Sciatic nerve (tissue), 2 donors: ENCODE measurements at regions not wholly inside any gene's neighbourhood (a gene's known extent, or its start where the extent isn't known, plus 50 kb on each side); places are given as distances from the start of the nearest gene placed in this dataset.

Experiments used
- ATAC-seq: fragments of 200-7000 bp; cut with Tn5 transposase; one replicate; pipeline ENCODE4 v1.9.1; 2020; ENCODE audit warnings: mild to moderate bottlenecking, moderate library complexity
- DNase-seq: peaks from one replicate; pipeline ENCODE4 v3.0.0-alpha.2; 2020; ENCODE audit warnings: low spot score
- intact Hi-C: fragments of 100-400 bp; cut with DNase I; formaldehyde crosslinking; loops from one replicate; pipeline ENCODE4 v1.14.2; 2022
- donor health status: DM: no; HTN: no; CAD: no.
- donor health status: DM: no; HTN: no; CAD: no.

DNA sequence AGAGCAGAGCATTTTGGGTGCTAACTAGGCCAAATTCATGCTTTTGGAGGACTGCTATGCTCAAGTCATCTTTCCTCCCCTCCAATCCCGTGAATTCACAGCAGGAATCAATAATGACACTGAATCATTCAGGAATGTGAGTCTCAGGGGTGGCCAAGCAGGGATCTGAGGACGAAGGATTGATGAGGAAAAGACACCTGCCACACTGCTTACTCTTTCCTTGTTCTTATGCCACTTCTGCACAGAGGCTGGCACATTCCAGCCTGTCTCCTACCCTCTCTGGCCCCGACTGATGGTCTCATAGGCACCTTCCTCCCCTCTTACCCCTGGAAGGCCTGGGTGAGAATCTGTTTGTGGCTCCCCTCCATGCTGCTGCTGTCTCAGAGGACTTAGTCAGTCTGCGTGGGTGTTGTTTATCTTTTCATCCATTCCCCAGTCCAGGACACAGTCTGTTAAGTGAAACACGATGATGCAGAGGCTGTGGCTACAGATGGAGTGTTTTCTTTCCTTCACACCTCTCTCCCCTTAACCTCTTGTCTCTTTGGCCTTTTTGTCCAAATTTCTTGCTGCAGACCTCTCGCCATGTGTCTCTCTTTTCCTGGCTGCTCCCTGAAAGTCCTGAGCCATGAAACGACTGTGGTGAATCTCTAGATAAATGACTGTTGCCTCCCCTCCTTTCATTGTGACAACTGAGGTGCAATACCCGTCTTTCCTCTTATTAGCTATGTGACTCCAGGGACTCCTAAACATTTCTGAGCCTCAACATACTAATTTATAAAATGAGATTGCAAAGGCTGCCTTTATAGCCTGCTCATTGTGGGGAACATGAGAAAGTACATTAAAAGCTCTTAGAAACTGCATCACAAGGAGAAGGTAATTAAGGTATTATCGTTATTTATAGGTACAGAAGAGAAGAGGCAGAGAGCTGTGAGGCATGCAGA is 86.9 kb downstream of the RDH14 start:
- intact Hi-C loops: no loop called here
- ATAC-seq (peak; percentile 85), DNase-seq (no peak)

DNA sequence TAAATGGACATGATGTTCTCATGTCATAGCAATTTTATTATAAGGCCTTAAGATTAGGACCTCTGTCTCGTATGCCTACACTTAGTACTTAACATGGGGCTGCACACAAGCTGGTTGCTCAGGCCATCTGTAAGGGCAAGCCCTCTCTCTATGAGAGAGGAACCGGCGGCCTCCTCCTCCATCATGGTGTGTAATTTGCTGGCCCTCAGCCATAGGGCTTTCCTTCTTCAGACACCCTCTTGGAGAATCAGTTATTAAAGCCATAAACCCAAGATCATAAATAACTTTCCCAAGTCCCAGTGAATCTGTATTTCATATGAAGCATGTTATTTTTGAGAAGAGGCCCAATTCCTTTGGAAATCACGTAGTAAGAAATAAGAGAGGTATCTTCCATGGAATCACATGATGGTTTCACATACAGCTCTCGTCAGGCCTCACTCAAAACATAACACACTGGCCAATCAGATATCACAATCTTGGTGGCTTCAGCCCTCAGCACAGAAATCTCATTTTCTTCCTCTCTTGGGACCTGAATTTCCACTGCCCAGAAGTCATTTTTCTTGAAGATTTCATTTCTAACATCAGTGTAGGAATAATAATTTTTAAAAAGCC is 92.6 kb downstream of the RDH14 start:
- DNase-seq: no peak
- ATAC-seq: peak; percentile 73
- intact Hi-C loops: no loop called here

DNA sequence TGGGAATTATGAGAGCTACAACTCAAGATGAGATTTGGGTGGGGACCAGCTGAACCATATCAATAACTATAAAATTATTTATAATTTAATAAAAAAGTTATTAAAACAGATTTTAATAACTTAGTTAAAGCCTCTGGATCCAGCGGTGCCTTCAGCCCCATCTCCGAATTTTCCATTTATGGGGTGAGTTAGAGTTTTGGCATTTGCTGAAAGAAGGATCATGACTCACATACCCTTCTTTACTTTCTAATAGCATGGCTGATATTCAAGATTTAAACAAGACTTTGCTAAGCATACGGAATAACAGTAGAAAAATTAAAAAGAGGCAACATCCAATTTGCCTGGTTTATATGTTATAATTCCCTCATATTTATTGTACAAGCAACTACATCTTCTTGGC is 94.5 kb downstream of the RDH14 start:
- intact Hi-C loops: no loop called here
- DNase-seq: no peak

DNA sequence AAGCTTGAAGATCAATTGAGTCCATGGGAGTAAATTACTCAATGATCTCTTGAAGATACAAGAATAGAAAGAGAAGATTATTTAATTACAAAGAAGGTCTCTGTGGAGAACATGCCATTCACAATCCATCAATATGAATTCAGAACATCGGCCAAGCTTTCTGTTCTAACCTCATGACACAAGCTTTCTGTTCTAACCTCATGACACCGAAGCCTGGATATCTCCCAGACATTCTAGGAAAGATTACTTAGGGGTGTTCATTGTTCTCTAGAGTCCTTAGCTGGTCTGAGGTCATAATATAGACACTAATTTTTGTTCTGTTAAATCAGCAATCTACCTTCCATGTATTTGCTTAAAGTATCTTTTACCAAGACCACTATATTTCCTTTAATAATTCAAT is 95.5 kb downstream of the RDH14 start:
- ATAC-seq (peak; percentile 55), DNase-seq (no peak)
- intact Hi-C loops: no loop called here

More for the DNA sequence above, 94.5 kb downstream of the RDH14 start:
- no peak for ATAC-seq

DNA sequence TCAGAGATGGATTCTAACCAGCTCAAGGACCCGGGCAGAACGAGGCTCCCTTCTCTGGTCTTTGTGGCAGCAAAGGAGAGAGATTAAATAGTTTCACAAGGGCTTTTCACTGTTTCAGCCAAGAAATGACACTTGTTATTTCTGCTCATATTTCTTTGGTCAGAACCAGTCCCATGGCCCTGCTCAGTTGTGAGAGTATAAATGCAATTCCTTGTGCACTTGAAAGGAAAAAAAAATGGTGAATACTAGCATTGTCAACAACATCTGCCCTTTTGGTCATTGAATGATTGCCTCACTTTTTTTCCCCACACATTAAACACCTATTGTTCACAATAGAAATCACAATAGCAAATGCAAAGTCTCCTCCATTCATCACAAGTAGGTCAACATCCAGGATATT is 104.4 kb downstream of the RDH14 start:
- ATAC-seq (peak; percentile 91), DNase-seq (no peak)
- intact Hi-C loops: no loop called here

DNA sequence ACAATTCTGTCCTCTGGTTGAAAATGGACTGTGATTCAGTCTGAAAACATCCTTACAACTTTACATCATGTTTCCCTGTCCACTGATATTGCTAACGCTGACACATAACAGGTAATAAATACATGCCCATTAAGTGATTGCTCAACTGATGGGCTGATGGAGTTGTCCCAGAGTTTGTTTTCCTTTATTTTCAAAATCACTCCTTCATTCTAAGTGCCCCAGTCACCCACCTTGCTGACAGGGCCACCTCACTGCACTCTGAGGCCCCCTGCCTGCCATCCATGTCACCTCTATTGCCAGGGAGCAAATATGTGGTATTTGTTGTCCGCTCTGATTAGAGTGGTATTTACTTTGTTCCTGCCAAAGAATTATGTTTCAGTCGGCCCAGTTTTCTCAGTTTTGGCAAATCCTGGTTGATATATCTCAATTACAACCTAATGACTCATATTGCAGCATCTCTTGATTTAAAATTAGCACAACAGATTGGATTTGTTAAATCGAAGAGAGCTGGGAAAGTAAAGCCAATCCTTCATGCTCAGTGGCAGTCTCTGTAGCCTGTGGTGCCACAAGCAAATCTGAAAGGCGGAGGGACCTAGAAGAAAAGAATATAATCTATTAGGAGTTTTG is 105.1 kb downstream of the RDH14 start:
- DNase-seq: no peak
- intact Hi-C loops: no loop called here
- ATAC-seq: peak; percentile 73

DNA sequence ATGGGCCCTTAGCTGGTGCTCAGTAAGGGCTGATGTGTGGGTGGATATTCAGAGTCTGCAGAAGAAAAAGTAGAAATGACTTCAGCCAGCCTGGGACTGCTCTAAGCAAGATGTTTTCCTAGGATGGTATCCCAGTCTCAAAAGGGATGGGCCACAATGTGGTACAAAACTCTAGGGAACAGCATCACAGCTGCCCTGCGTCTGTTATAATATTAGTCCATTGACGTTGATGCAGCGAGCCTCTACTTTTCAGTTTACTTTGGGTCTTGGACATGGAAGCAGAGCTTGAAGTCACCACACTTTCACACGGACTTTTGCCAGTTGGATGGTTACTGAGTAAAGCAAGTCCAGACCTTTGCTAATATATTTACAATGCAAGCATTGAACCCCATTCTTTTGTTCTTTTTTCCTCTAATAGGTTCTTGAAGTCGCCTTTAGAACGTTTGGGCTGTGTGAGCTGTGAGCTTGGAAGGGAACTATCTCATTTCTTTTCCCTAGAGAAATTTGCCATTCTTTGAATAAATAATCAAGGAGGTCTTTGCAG is 105.7 kb downstream of the RDH14 start:
- ATAC-seq (peak; percentile 40), DNase-seq (no peak)
- intact Hi-C loops: no loop called here

DNA sequence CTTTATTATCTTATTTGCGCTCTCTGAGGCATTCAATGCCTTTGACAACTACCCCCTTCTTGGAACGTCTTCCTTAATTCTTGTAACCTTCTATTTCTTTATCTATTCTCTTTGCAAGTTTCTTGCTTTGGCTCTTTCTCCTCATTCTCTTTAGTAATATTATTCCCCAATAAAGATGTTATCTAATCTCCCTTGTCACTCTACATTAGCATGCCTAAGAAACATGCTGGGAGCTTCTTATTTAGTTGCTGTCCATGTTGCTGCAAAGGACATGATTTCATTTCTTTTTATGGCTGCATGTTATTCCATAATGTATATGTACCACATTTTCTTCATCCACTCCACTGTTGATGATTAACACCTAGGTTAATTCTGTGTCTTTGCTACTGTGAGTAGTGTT is 113.7 kb downstream of the RDH14 start:
- DNase-seq: no peak
- intact Hi-C loops: no loop called here
- ATAC-seq: no peak

DNA sequence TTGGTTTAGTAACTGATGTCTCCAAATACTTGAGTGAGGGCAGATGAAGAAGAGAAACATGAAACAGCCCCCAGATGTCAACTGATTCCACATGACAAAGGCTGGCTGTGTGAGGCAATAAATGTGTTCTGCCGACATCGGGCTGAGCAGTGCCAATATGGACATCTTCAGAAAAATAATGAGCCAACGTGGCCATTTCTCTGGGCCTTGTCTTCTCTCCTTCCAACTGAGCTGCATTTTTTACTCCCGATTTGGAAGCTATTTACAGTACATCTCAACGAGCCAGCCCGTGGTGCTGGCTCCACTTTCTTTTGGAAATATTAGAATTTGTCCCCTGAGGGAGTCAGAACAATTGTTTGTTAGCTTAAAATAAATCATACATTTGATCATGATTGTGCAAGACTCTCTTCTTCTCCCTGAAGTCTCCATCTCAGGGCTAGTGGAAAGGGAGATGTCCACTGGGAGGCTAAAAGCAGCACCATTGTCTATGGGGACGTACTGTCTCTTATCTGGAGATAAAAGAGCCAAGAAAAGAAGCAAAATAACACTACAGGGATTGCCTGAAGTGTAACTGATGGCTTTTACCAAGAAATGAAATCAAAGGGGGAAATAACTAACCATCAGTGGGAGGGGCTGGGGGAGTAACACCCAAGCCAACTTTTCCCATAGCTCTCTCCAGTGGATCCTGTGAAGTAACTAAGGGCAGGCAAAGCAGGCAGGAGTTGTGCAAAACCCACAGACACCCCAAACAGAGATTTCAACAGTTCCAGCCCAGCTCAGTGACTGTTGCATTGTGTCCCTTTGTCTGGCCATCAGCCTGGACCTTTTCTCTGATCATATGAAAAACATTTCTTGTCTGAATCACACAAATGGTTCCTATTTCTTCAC is 114.8 kb downstream of the RDH14 start:
- intact Hi-C loops: no loop called here
- ATAC-seq (peak; percentile 90), DNase-seq (no peak)

DNA sequence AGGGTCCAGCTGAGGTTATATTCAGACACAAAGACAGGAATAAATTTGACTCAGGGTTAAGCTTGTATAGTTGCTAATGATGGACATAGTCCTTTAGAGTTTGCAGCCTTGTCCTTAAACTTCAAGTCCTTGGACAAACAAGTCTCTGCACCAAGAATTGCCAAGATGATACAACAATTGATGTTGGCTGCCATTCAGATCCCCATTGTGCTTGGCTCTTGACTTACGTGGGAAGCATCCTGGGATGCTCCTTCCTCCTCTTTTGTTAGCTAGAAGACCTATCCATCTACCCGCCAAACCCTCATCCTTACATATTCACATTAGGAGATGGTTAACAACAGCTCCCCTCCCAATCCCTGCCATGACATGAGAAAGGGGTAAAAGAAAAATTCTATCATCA is 115.6 kb downstream of the RDH14 start:
- intact Hi-C loops: no loop called here
- no peak for ATAC-seq

DNA sequence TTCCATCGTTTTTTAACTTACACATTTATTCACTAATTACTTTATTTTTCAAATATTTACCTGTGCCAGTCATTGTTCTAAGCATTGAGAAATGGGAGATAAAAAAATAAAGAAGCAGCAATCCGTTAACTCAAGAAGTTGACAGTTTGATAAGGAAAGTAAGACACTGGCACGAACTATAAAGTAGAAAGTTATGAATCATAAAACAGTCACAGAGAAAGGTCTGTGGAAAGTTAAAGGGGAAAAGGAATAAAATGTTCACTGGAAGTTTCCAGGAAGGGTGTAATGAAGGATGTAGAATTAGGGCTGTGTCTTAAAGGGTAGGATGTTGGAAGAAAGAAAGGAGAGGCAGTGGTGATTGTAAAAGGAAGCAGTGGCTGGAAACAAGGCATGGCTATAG is 118.9 kb downstream of the RDH14 start:
- no peak for DNase-seq
- no peak for ATAC-seq
- intact Hi-C loops: no loop called here

More for the DNA sequence above, 115.6 kb downstream of the RDH14 start:
- DNase-seq: no peak

DNA sequence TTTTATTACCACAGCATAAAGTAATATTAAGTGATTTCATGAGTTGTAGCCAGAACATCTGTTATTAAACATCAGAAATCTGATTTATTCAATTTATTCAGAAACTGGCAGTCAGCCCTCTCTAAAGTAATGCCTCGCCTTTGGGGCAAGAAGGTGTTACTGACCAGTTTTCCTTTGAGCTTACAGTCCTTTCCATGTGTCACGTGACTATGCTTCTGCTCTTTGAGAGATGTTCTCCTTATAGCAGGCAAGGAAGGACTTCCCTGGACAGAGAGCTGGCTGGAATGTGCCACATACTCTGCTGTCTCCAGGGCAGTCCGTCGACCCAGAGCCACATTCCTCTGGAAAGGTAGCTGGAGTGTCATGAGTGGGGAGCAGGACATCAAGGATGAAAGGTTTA is 119.7 kb downstream of the RDH14 start:
- no peak for ATAC-seq
- intact Hi-C loops: no loop called here
- DNase-seq: no peak

DNA sequence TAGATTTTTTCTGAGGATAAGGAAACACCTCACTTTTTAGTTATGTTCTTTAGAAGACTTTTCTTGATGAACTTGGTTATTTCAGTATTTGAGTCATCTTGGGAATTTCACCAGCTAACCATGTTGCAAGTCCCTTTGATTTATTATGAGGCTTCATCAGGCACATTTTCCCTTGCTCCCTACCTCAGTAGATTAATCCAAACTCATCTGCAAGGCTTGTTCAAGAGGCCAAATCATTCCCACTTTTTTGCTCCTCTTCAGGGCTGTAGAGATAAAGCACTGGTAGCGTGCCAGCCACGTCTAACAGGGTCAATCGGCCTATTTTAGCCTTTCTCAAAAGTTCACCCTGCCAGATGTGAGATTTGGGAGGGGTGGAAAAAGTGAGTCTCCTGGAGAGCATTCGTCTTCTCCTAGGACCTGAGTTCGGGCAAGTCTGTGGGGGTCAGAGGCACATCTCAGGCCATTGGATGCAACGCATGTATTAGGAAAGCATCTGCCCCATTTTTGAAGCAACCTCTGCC is 120.3 kb downstream of the RDH14 start:
- DNase-seq (peak; percentile 66), ATAC-seq (peak; percentile 67)
- intact Hi-C loops: no loop called here

DNA sequence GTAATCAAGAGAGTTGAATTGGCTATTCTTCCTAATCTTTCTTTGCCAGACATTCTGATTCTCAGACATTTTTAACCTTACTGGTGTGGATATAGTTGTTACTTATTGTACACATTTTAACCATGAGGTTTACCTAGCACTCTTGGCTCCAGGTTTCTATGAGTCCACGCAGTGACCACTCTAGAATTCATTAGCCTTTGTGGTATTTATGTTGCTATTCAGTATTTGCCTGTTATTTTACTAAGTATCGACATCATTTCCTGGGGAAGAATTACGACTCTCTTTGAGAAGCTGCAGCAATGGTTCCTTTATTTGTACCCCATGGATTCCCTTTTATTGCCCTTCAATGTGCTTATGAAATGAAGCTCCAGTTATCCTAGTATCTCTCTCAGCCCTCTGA is 120.7 kb downstream of the RDH14 start:
- ATAC-seq (no peak), DNase-seq (no peak)
- intact Hi-C loops: no loop called here

DNA sequence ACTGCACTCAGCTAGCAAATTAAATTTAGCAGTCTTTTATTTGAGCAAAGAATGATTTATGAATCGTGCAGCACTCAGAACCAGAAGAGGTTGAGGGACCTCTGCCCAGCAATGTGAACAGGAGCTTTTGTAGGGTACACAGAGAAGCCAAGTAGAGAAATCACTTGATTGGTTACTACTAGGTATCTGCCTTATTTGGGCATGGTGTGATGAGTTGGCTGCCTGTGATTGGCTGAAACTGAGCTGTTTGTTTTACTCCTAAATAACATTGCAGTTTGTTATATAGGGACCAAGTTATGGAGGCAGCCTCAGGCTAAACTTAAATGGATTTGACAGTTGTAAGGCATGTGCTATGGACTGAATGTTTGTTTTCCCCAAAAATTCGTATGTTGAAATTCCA is 122.5 kb downstream of the RDH14 start:
- DNase-seq (no peak), ATAC-seq (no peak)
- intact Hi-C loops: no loop called here

DNA sequence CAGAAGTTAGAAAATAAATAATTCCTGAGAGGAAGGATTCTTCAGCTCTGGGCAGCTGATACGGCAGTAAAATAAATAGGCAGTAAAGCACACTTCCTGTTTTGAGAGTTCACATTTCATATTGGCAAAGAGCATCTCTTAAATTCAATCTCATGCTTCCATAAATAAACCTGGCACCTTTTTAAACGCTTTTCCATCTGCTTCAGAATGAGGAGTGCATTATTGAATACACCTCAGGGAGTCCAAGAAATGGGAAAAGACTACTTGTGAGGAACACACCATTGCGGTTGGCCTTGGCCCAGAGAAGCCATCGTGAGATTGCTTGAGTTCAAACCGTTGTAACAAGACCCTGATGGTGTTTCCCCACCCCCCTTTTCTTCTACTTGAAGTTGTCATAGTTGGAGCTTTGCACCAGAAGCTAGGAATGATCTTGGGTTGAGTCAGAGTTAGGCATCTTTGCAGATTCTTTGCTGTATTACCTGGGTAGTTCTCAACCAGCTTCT is 123.9 kb downstream of the RDH14 start:
- intact Hi-C loops: no loop called here

DNA sequence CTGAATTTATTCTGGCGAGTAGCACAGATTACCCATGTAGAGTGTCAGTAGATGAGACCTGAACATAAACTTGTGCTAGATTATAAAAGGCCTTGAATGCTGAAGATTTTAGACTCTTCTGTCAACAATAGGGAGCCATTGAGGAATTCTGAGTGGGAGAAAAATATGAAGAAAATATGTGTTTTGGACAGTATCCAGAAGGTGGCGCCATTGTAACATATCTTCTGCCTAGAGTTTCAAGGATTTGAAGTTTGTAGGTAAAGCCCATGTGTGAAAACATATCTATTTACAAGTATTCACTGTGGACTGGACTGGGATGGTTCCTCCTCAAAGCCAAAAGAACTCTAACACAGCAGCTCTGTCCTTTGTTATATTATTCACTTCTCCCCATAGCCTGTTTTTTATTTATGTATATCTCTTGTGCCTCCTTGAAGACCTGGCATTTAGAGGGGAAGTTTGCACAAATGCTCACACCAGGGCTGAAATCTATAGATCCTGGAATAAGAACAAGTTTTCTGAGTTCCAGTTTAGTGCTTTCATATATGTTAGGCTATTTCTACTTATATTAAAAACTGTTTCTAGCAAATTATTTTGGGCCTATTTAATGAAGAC is 124.9 kb downstream of the RDH14 start:
- intact Hi-C loops: no loop called here
- DNase-seq: no peak
- peak; percentile 52 for ATAC-seq

More for the DNA sequence above, 123.9 kb downstream of the RDH14 start:
- DNase-seq (peak; percentile 64), ATAC-seq (peak; percentile 29)

DNA sequence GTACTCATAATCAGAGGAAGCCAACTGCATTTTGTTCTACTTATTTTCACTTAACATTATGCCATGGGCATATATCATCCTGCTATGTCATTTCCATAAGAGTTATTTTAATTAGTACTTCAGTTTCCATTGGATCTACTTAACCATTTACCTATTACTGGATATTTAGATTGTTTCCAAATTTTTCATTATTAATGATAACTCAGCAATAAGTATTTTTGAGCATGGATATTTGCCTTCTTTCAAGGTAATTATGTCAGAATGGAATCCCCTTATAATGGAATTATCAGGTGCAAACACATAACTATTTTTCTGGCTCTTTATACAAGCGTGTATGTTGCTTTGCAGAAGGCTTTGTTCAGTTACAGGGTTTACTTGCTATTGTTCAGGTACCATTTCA is 126.6 kb downstream of the RDH14 start:
- intact Hi-C loops: no loop called here

More for the DNA sequence above, 126.6 kb downstream of the RDH14 start:
- DNase-seq (no peak), ATAC-seq (no peak)
